K562 (cell line): ENCODE measurements at regions not wholly inside any gene's neighbourhood (a gene's known extent, or its start where the extent isn't known, plus 50 kb on each side); places are given as distances from the start of the nearest gene placed in this dataset.

ENCODE experiments used
- ATAC-seq: fragments of 200-7000 bp; cut with Tn5 transposase; 3 replicates; pipeline ENCODE4 v1.9.1; 2020; ENCODE audit warnings: moderate library complexity
- BruUV-seq: library from RNA; stranded (reverse); fragments of 400-500 nt; replicated peaks from 2 replicates; lab custom pipeline; 2021; lab: Mats Ljungman, UMichigan
- CTCF ChIA-PET: fragments of 300-600 bp; formaldehyde crosslinking; extraction: SDS; loops from one replicate; lab custom pipeline; 2021; ENCODE audit warnings: low intra/inter-chr PET ratio; lab: Yijun Ruan, JAX
- POLR2A ChIA-PET: fragments of 300-600, 350-650 bp; sonication (Branson Sonifier 250); formaldehyde crosslinking; extraction: SDS; loops from one replicate; lab custom pipeline; 2021; ENCODE audit warnings: antibody characterized with exemption, inconsistent platforms; lab: Yijun Ruan, JAX
- DNase-seq, 4 experiments: peaks; one replicate each; pipeline versions ENCODE4 v3.0.0 to v3.0.0-alpha.2; 2011 to 2018; ENCODE audit warnings: low spot score in 3 of 4, mixed read lengths in 3 of 4; ENCODE audit errors: extremely low read depth in 1 of 4
- FAIRE-seq: peaks from 2 replicates; lab custom pipeline; 2011; peaks lifted over from hg19 to GRCh38; lab: Jason Lieb, UNC
- H2AFZ ChIP-seq: 2 replicates; pipeline ENCODE4 v1.6.0; 2011; ENCODE audit warnings: low read depth, low read length, control low read depth, inconsistent platforms
- H3K27ac ChIP-seq: fragments of 200-600 bp; 3 replicates; pipeline ENCODE4 v1.8.0; 2011; ENCODE audit warnings: low read depth, mild to moderate bottlenecking, control low read depth, inconsistent platforms, low read length, moderate library complexity, mixed read lengths; ENCODE audit errors: extremely low read depth
- H3K27me3 ChIP-seq, 2 experiments: fragments of 300-600 bp in 1 of 2; 2 replicates in 1 of 2; 3 replicates in 1 of 2; pipeline versions ENCODE4 v1.6.0 to v1.8.0; 2011; ENCODE audit warnings: inconsistent platforms in 2 of 2, low read length in 2 of 2, mild to moderate bottlenecking in 1 of 2, mixed read lengths in 1 of 2, moderate library complexity in 1 of 2; ENCODE audit not compliant: control insufficient read depth in 2 of 2, insufficient read depth in 2 of 2
- H3K36me3 ChIP-seq: fragments of 300-600 bp; 3 replicates; pipeline ENCODE4 v1.8.0; 2011; ENCODE audit warnings: mild to moderate bottlenecking, low read length, inconsistent platforms; ENCODE audit not compliant: control insufficient read depth, insufficient read depth
- H3K4me1 ChIP-seq, 2 experiments: fragments of 200-600 bp in 1 of 2; replicated peaks in 1 of 2; 2 replicates in 1 of 2; 3 replicates in 1 of 2; pipeline versions ENCODE4 v1.5.1 to v1.8.0; 2011; ENCODE audit warnings: inconsistent platforms in 2 of 2, low read length in 2 of 2, mild to moderate bottlenecking in 1 of 2, mixed read lengths in 1 of 2, moderate library complexity in 1 of 2; ENCODE audit not compliant: control insufficient read depth in 2 of 2, insufficient read depth in 2 of 2
- H3K4me2 ChIP-seq: 2 replicates; pipeline ENCODE4 v1.6.1; 2011; ENCODE audit warnings: low read length, control low read depth, inconsistent platforms, mixed read lengths; ENCODE audit not compliant: insufficient read depth
- H3K4me3 ChIP-seq: fragments of 200-600 bp; sonication (generic), shearing (Covaris generic); 2 replicates; pipeline ENCODE4 v1.5.1; 2016; ENCODE audit warnings: control low read depth, inconsistent platforms
- H3K79me2 ChIP-seq: fragments of 200-600 bp; 3 replicates; pipeline ENCODE4 v1.8.0; 2011; ENCODE audit warnings: low read length, inconsistent platforms; ENCODE audit not compliant: control insufficient read depth, insufficient read depth
- H3K9ac ChIP-seq, 2 experiments: 2 replicates each; pipeline versions ENCODE4 v1.6.0 to v1.6.1; 2011; ENCODE audit warnings: low read depth in 2 of 2, low read length in 2 of 2, control low read depth in 1 of 2, inconsistent platforms in 1 of 2, mild to moderate bottlenecking in 1 of 2, mixed read lengths in 1 of 2; ENCODE audit not compliant: insufficient read depth in 1 of 2
- H3K9me1 ChIP-seq: one replicate; pipeline ENCODE4 v1.6.0; 2011; ENCODE audit warnings: inconsistent platforms, mild to moderate bottlenecking, low read length, moderate library complexity; ENCODE audit not compliant: control insufficient read depth, insufficient read depth
- H3K9me3 ChIP-seq: replicated peaks from 2 replicates; pipeline ENCODE4 v1.5.1; 2011; ENCODE audit warnings: low read depth, low read length, inconsistent platforms; ENCODE audit not compliant: control insufficient read depth, insufficient read depth
- H4K20me1 ChIP-seq: replicated peaks from 2 replicates; pipeline ENCODE4 v1.6.1; 2011; ENCODE audit warnings: low read length, inconsistent platforms, mixed read lengths; ENCODE audit not compliant: control insufficient read depth, insufficient read depth
- CREM ChIP-seq: IDR thresholded peaks from 2 replicates; pipeline ENCODE4 v1.6.1; 2014; ENCODE audit warnings: antibody characterized with exemption, low read depth
- FOXJ2 ChIP-seq: fragments of 200-800 bp; sonication (Bioruptor generic); IDR thresholded peaks from 2 replicates; pipeline ENCODE4 v1.6.1; 2016; ENCODE audit warnings: missing genetic modification characterization, missing compliant biosample characterization
- FOXK1 ChIP-seq: sonication (generic); formaldehyde crosslinking; IDR thresholded peaks from 2 replicates; pipeline ENCODE4 v1.8.0; 2022; ENCODE audit warnings: missing genetic modification reagents, mild to moderate bottlenecking, borderline replicate concordance
- GATAD2B ChIP-seq: fragments of 450-650 bp; IDR thresholded peaks from 2 replicates; pipeline ENCODE4 v1.6.1; 2017; ENCODE audit warnings: mild to moderate bottlenecking, borderline replicate concordance
- RCOR1 ChIP-seq, 2 experiments: IDR thresholded peaks; 2 replicates each; pipeline ENCODE4 v1.6.1; 2012; ENCODE audit warnings: low read depth in 2 of 2, low read length in 2 of 2, borderline replicate concordance in 1 of 2, improper control_type of control experiment in 1 of 2
- SOX6 ChIP-seq: fragments of 450-650 bp; IDR thresholded peaks from 2 replicates; pipeline ENCODE4 v1.6.1; 2014; ENCODE audit warnings: mild to moderate bottlenecking
- TCF7 ChIP-seq: sonication (generic); IDR thresholded peaks from 2 replicates; pipeline ENCODE4 v1.6.1; 2016; ENCODE audit warnings: antibody characterized with exemption, borderline replicate concordance
- WGBS: fragments of 100-300 bp; shearing (Covaris generic); methylation state at CpG from one replicate; pipeline ENCODE4 v1.1.6; 2016; ENCODE audit warnings: low coverage, mixed read lengths; ENCODE audit not compliant: insufficient coverage; ENCODE audit errors: missing lambda C conversion rate; 5-methylcytosine and 5-hydroxymethylcytosine counted together
- in situ Hi-C: fragments of 300-500 bp; cut with MboI; formaldehyde crosslinking; loops from 4 replicates; pipeline ENCODE4 v1.15.0; 2018; ENCODE audit warnings: inconsistent platforms, mixed read lengths
- intact Hi-C: fragments of 100-400 bp; cut with micrococcal nuclease; formaldehyde crosslinking; loops from 2 replicates; pipeline ENCODE4 v1.14.2; 2022
- TF ChIP-seq, protein P1 (sequence below), 2 experiments: fragments of 450-650 bp; IDR thresholded peaks; 2 replicates each; pipeline ENCODE4 v1.6.1; 2018; ENCODE audit warnings: mild to moderate bottlenecking in 2 of 2, low read depth in 1 of 2; ENCODE audit not compliant: partially characterized antibody in 2 of 2
- TF ChIP-seq, protein P2 (sequence below): sonication (generic); formaldehyde crosslinking; IDR thresholded peaks from 2 replicates; pipeline ENCODE4 v1.8.1; 2022; ENCODE audit warnings: missing genetic modification reagents
- TF ChIP-seq, protein P3 (sequence below): fragments of 450-650 bp; IDR thresholded peaks from 2 replicates; pipeline ENCODE4 v1.6.1; 2014; ENCODE audit warnings: low read depth, mild to moderate bottlenecking, moderate library complexity, borderline replicate concordance
- TF ChIP-seq, protein P4 (sequence below): fragments of 450-650 bp; IDR thresholded peaks from 2 replicates; pipeline ENCODE4 v1.6.1; 2016; ENCODE audit warnings: mild to moderate bottlenecking

DNA sequence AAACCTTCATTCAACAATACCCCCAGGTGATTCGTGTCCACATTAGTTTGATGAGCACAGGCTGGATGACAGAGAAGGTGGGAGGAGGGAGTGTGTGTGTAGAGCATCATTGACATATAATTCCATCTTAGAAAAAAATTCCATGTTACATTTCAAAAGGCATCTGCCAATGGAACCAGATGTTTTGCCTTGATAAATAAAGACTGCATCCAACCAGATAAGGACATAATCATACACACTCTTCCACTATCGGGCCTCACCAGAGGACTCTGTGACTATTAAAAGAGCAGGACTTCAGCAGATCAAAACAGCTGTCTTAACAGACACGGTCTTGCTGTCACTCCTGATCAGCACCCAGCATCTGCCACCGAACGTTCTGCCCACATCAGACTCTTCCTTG lies 96.4 kb upstream of the SPIN1 start (continued):
- TF ChIP-seq, protein P1, sequence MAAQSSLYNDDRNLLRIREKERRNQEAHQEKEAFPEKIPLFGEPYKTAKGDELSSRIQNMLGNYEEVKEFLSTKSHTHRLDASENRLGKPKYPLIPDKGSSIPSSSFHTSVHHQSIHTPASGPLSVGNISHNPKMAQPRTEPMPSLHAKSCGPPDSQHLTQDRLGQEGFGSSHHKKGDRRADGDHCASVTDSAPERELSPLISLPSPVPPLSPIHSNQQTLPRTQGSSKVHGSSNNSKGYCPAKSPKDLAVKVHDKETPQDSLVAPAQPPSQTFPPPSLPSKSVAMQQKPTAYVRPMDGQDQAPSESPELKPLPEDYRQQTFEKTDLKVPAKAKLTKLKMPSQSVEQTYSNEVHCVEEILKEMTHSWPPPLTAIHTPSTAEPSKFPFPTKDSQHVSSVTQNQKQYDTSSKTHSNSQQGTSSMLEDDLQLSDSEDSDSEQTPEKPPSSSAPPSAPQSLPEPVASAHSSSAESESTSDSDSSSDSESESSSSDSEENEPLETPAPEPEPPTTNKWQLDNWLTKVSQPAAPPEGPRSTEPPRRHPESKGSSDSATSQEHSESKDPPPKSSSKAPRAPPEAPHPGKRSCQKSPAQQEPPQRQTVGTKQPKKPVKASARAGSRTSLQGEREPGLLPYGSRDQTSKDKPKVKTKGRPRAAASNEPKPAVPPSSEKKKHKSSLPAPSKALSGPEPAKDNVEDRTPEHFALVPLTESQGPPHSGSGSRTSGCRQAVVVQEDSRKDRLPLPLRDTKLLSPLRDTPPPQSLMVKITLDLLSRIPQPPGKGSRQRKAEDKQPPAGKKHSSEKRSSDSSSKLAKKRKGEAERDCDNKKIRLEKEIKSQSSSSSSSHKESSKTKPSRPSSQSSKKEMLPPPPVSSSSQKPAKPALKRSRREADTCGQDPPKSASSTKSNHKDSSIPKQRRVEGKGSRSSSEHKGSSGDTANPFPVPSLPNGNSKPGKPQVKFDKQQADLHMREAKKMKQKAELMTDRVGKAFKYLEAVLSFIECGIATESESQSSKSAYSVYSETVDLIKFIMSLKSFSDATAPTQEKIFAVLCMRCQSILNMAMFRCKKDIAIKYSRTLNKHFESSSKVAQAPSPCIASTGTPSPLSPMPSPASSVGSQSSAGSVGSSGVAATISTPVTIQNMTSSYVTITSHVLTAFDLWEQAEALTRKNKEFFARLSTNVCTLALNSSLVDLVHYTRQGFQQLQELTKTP (IDR thresholded peaks at IDR 0.05; ENCODE audit: low read depth in 1 of 2, partially characterized antibody in 2 of 2) = no peak
- TF ChIP-seq CREM (no peak), FOXJ2 (tag) (peak; percentile 31; the same call in 1 of the 2 replicates), TCF7 (no peak), SOX6 (peak; percentile 83)

DNA sequence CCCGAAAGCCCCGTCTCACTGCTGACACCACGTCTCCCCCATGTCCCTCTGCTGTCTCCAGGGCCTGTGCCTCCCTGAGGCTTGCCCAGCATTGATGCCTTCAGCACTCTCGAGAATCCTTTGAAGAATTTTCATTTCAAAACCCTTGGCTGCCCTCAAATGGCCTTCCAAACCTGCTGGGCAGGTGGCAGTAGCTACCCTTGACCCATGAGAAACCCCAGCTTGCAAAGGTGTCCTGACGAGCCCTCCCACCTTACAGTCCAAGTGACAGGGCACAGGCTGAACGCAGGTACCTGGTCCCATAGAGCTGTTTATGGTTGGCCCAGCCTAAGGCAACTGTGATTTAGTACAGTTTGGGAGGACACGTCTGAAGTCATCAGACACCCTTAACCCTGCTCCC lies 97.2 kb upstream of the SPIN1 start:
- H2AFZ ChIP-seq = no peak overlapping the region
- intact Hi-C loops (no loop called here), in situ Hi-C loops (no loop called here)
- no peaks in the 10 kb centered on the region for H3K36me3 ChIP-seq
- POLR2A ChIA-PET = no interaction called here
- DNase-seq = no peak
- no peaks in the 10 kb centered on the region for H3K9me3 ChIP-seq
- H3K4me2 ChIP-seq = no peak overlapping the region
- 5% methylated on average over 3 of the region's 7 CpGs for WGBS
- no peak overlapping the region for H3K27ac ChIP-seq
- H3K4me1 ChIP-seq = no peaks in the 10 kb centered on the region; a peak in 1 of 5 replicates
- no peaks in the 10 kb centered on the region; a peak in 1 of 5 replicates for H3K27me3 ChIP-seq
- BruUV-seq = no TSS peak
- no peak overlapping the region for H3K4me3 ChIP-seq
- no peaks in the 10 kb centered on the region for H3K9me1 ChIP-seq
- CTCF ChIA-PET = no interaction called here
- no peaks in the 10 kb centered on the region for H4K20me1 ChIP-seq
- TF ChIP-seq RCOR1 (IDR thresholded peaks at IDR 0.05; ENCODE audit: borderline replicate concordance in 1 of 2, low read depth in 2 of 2, low read length in 2 of 2) (no peak), GATAD2B (no peak), FOXK1 (CRISPR knock-in tag) (no peak)
- TF ChIP-seq, protein P2, sequence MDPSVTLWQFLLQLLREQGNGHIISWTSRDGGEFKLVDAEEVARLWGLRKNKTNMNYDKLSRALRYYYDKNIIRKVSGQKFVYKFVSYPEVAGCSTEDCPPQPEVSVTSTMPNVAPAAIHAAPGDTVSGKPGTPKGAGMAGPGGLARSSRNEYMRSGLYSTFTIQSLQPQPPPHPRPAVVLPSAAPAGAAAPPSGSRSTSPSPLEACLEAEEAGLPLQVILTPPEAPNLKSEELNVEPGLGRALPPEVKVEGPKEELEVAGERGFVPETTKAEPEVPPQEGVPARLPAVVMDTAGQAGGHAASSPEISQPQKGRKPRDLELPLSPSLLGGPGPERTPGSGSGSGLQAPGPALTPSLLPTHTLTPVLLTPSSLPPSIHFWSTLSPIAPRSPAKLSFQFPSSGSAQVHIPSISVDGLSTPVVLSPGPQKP = no peak
- TF ChIP-seq, protein P3, sequence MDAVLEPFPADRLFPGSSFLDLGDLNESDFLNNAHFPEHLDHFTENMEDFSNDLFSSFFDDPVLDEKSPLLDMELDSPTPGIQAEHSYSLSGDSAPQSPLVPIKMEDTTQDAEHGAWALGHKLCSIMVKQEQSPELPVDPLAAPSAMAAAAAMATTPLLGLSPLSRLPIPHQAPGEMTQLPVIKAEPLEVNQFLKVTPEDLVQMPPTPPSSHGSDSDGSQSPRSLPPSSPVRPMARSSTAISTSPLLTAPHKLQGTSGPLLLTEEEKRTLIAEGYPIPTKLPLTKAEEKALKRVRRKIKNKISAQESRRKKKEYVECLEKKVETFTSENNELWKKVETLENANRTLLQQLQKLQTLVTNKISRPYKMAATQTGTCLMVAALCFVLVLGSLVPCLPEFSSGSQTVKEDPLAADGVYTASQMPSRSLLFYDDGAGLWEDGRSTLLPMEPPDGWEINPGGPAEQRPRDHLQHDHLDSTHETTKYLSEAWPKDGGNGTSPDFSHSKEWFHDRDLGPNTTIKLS = no peak
- TF ChIP-seq, protein P4, sequence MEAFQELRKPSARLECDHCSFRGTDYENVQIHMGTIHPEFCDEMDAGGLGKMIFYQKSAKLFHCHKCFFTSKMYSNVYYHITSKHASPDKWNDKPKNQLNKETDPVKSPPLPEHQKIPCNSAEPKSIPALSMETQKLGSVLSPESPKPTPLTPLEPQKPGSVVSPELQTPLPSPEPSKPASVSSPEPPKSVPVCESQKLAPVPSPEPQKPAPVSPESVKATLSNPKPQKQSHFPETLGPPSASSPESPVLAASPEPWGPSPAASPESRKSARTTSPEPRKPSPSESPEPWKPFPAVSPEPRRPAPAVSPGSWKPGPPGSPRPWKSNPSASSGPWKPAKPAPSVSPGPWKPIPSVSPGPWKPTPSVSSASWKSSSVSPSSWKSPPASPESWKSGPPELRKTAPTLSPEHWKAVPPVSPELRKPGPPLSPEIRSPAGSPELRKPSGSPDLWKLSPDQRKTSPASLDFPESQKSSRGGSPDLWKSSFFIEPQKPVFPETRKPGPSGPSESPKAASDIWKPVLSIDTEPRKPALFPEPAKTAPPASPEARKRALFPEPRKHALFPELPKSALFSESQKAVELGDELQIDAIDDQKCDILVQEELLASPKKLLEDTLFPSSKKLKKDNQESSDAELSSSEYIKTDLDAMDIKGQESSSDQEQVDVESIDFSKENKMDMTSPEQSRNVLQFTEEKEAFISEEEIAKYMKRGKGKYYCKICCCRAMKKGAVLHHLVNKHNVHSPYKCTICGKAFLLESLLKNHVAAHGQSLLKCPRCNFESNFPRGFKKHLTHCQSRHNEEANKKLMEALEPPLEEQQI = no peak
- TF ChIP-seq, all 486 proteins: peak for 0
- ATAC-seq (no peak), FAIRE-seq (no peak)
- no peaks in the 10 kb centered on the region for H3K79me2 ChIP-seq
- no peak overlapping the region for H3K9ac ChIP-seq
